ENCODE measurements at regions not wholly inside any gene's neighbourhood (a gene's known extent, or its start where the extent isn't known, plus 50 kb on each side); places are given as distances from the start of the nearest gene placed in this dataset.

GRCh38 chr6:121548131-121548530, 112.7 kb downstream of the GJA1 start:
- H3K4me1 ChIP-seq (ENCODE audit: control insufficient read depth in 2 of 3, insufficient read depth in 2 of 3, low read depth in 1 of 3, low read length in 3 of 3): no peaks in the 10 kb centered on the region
- TF ChIP-seq CTCF (IDR thresholded peaks at IDR 0.05; ENCODE audit: borderline replicate concordance, extremely low read depth, insufficient read depth): no peak
- H3K9me3 ChIP-seq (ENCODE audit: control insufficient read depth in 2 of 3, insufficient read depth in 1 of 3, low read length in 3 of 3): no peaks in the 10 kb centered on the region
- H3K9ac ChIP-seq (ENCODE audit: low read length in 3 of 3): no peak overlapping the region
- intact Hi-C loops (cut with DNase I): no loop called here
- no peak overlapping the region for H3K4me3 ChIP-seq (ENCODE audit: low read length in 3 of 3)
- no peaks in the 10 kb centered on the region for H3K36me3 ChIP-seq (ENCODE audit: control insufficient read depth in 2 of 3, insufficient read depth in 3 of 3, low read length in 3 of 3)
- DNase-seq (no peak), FAIRE-seq (no peak)
- no peak overlapping the region for H3K27ac ChIP-seq (ENCODE audit: low read depth in 2 of 2, low read length in 2 of 2)
- H3K27me3 ChIP-seq (ENCODE audit: control insufficient read depth, insufficient read depth, low read length): no peaks in the 10 kb centered on the region

- no peak overlapping the region for H3K27ac ChIP-seq (ENCODE audit: low read depth in 2 of 2, low read length in 2 of 2)
- no peaks in the 10 kb centered on the region for H3K4me1 ChIP-seq (ENCODE audit: control insufficient read depth in 2 of 3, insufficient read depth in 2 of 3, low read depth in 1 of 3, low read length in 3 of 3)
- FAIRE-seq (no peak), DNase-seq (no peak)
- H3K27me3 ChIP-seq (ENCODE audit: control insufficient read depth, insufficient read depth, low read length): no peaks in the 10 kb centered on the region
- H3K9me3 ChIP-seq (ENCODE audit: control insufficient read depth in 2 of 3, insufficient read depth in 1 of 3, low read length in 3 of 3): no peaks in the 10 kb centered on the region
- no peak for TF ChIP-seq CTCF (IDR thresholded peaks at IDR 0.05; ENCODE audit: borderline replicate concordance, extremely low read depth, insufficient read depth)
- H3K36me3 ChIP-seq (ENCODE audit: control insufficient read depth in 2 of 3, insufficient read depth in 3 of 3, low read length in 3 of 3): no peaks in the 10 kb centered on the region
- H3K9ac ChIP-seq (ENCODE audit: low read length in 3 of 3): no peak overlapping the region
- no peak overlapping the region for H3K4me3 ChIP-seq (ENCODE audit: low read length in 3 of 3)
- intact Hi-C loops (cut with DNase I): no loop called here
Measured at GRCh38 chr6:121549736-121550135, 114.3 kb downstream of the GJA1 start.

GRCh38 chr6:121550491-121551010, 115.1 kb downstream of the GJA1 start:
- H3K9ac ChIP-seq (ENCODE audit: low read length in 3 of 3): no peak overlapping the region
- intact Hi-C loops (cut with DNase I): no loop called here

More at GRCh38 chr6:121550491-121551010, 115.1 kb downstream of the GJA1 start:
- no peaks in the 10 kb centered on the region for H3K4me1 ChIP-seq (ENCODE audit: control insufficient read depth in 2 of 3, insufficient read depth in 2 of 3, low read depth in 1 of 3, low read length in 3 of 3)
- H3K27me3 ChIP-seq (ENCODE audit: control insufficient read depth, insufficient read depth, low read length): no peaks in the 10 kb centered on the region
- DNase-seq (no peak), FAIRE-seq (no peak)
- H3K4me3 ChIP-seq (ENCODE audit: low read length in 3 of 3): no peak overlapping the region
- no peaks in the 10 kb centered on the region for H3K36me3 ChIP-seq (ENCODE audit: control insufficient read depth in 2 of 3, insufficient read depth in 3 of 3, low read length in 3 of 3)
- no peaks in the 10 kb centered on the region for H3K9me3 ChIP-seq (ENCODE audit: control insufficient read depth in 2 of 3, insufficient read depth in 1 of 3, low read length in 3 of 3)
- no peak overlapping the region for H3K27ac ChIP-seq (ENCODE audit: low read depth in 2 of 2, low read length in 2 of 2)
- TF ChIP-seq CTCF (IDR thresholded peaks at IDR 0.05; ENCODE audit: borderline replicate concordance, extremely low read depth, insufficient read depth): no peak
